ENCODE measurements at regions not wholly inside any gene's neighbourhood (a gene's known extent, or its start where the extent isn't known, plus 50 kb on each side); places are given as distances from the start of the nearest gene placed in this dataset.

DNA sequence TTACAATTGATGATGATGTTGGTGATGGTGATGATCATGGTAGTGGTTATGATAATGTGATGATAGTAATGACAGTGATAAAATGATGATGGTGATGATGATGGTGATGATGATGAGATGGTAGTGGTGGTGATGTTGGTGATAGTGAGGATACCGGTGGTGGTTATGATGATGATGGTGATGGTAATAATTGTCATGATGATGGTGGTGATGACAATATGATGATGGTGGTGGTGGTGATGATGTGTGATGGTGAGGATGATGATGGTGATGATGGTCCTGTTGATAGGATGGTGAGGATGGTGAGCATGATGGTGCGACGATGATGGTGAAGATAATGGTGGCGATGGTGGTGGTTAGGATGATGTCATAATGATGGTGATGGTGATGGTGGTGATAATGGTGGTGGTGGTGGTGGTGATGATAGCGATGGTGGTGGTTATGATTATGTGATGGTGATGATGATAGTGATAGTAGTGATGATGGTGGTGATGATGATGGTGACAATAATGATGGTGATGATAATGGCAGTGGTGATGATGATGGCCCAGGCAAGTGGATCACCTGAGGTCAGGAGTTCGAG lies 1129.9 kb downstream of the BRD1 start:
- no peak for TF ChIP-seq PATZ1 (CRISPR knock-in tag; IDR thresholded peaks at IDR 0.05; ENCODE audit: borderline replicate concordance)
- no peak for TF ChIP-seq RARB (CRISPR knock-in tag; IDR thresholded peaks at IDR 0.05)
- TF ChIP-seq BACH2 (CRISPR knock-in tag; IDR thresholded peaks at IDR 0.05; ENCODE audit: borderline replicate concordance) = no peak
- TF ChIP-seq GLIS3 (CRISPR knock-in tag; IDR thresholded peaks at IDR 0.05) = no peak
- TF ChIP-seq ISL1 (CRISPR knock-in tag; IDR thresholded peaks at IDR 0.05) = no peak
- TF ChIP-seq TOX (CRISPR knock-in tag; IDR thresholded peaks at IDR 0.05; ENCODE audit: borderline replicate concordance) = no peak
- TF ChIP-seq CREB5 (CRISPR knock-in tag; IDR thresholded peaks at IDR 0.05; ENCODE audit: low read depth) = no peak
- no peak for TF ChIP-seq ZNF565 (CRISPR knock-in tag; conservative IDR thresholded peaks at IDR 0.05; ENCODE audit: low read depth)
- no peak for TF ChIP-seq ZNF8 (CRISPR knock-in tag; IDR thresholded peaks at IDR 0.05)
- no peak for TF ChIP-seq ARNTL (CRISPR knock-in tag; IDR thresholded peaks at IDR 0.05; ENCODE audit: borderline replicate concordance, low read depth)
- TF ChIP-seq SNAI2 (CRISPR knock-in tag; IDR thresholded peaks at IDR 0.05) = no peak
- no peak for TF ChIP-seq TCF4 (CRISPR knock-in tag; IDR thresholded peaks at IDR 0.05; ENCODE audit: borderline replicate concordance)

Data from SK-N-SH treated with all-trans-retinoic acid at 6 μM for 48 hours (cell line).